ENCODE measurements at regions not wholly inside any gene's neighbourhood (a gene's known extent, or its start where the extent isn't known, plus 50 kb on each side); places are given as distances from the start of the nearest gene placed in this dataset.
A peak's percentile ranks its signal among the peaks of the same experiment; 100 is the strongest.
"Not testable (repeated sequence)": the region's sequence is repeated elsewhere in the genome, so short reads cannot be mapped to it uniquely, and the experiment has no call there.

DNA sequence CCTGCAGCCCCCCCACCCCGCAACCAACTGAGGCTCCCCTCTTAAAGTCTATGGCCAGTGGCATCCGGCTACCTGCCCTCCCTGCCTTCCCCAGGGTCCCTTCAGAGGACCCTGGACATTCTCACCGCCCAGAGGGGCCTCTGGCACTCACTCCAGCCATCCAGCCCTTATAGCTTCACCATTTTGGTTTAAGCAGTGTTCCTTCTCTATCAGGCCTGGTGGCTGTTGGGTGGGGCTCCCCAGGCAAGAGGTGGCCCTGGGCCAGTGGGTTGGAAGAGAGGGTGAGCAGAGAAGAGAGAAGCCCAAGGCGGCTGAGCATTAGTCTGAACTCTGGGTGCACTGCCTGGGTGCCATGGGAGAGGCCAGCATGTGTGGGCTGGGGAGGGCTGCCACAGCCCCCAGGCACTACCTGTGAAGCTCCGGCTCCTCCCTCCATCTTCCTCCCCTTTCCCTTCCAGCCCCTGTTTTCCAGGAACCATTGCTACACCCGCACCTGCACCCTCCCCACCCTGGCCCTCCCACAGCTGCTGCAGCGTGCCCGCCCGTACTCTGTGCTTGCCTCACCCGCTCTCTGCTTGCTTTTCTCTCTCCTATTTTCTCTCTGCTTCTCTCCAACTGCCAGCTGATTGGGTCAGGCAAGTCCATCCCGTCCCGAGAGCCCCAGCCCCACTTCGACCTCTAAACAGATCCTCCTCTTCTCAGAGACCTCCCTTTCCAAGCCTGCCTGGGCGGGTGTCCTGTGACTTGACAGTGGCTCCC lies 168.2 kb downstream of the TBC1D2B start:
- DNase-seq (ENCODE audit: low read depth), result no peak

DNA sequence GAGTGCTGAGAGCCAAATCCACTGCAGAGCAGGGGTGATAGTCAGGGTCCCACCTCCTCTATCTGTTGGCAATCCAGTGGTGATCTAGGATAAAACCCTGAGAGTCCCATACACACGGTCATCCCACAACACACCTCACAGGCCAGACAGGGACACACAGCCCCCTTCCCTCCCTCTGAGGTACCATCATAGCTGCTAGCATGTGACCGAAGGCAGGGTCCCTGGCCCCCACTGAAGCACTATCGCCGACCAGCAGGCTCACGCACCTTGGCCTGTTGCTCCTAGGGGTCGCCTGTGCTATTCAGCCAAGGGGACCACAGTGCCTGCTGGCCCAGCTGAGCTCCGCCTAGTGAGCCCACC lies 168.8 kb downstream of the TBC1D2B start:
- not testable (repeated sequence) for DNase-seq (ENCODE audit: low read depth)

DNA sequence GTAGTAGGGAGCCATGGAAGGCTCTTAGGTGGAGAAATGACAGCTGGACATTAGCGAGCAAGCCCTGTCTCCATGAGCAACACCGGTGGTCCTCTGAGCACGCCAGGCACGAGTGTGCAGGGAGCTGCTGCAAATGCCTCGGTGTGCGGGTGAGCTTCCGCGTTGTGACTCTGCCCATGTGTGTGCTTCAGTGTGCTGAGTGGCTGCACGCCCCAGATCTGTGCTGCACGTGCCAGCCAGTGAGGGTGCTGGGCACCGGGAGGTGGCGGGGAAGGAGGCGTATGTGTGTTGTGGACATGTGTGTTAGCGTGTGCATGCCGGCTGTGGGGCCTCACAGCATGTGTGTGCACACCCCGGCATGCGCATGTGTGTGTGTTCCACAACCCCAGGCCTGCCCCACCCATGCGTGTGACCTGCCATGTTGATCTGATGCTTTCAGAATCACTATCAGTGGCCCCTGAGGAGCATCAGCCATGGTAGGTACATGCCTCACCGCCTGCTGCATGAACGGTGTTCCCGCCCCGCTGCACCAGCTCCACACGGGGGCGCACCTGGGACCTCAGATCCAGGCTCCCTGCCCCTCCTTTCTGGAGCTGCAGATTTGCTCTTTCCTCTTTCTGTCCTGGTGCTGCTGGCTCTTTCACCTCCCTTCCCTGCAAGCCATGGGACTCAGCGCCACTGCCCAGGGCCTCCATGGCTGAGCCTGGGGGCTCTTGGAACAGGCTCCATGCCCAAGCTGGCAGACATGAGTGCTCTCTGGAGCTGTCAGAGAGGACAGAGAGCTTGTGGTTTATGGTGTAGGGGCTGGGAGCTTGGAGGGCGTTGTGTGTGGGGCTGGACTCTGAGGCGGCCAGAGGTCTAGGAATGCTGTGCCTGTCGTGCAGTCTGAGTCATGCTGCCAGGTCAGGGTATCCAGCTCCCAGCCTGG lies 169.4 kb downstream of the TBC1D2B start:
- DNase-seq (ENCODE audit: low read depth), result peak; percentile 43

DNA sequence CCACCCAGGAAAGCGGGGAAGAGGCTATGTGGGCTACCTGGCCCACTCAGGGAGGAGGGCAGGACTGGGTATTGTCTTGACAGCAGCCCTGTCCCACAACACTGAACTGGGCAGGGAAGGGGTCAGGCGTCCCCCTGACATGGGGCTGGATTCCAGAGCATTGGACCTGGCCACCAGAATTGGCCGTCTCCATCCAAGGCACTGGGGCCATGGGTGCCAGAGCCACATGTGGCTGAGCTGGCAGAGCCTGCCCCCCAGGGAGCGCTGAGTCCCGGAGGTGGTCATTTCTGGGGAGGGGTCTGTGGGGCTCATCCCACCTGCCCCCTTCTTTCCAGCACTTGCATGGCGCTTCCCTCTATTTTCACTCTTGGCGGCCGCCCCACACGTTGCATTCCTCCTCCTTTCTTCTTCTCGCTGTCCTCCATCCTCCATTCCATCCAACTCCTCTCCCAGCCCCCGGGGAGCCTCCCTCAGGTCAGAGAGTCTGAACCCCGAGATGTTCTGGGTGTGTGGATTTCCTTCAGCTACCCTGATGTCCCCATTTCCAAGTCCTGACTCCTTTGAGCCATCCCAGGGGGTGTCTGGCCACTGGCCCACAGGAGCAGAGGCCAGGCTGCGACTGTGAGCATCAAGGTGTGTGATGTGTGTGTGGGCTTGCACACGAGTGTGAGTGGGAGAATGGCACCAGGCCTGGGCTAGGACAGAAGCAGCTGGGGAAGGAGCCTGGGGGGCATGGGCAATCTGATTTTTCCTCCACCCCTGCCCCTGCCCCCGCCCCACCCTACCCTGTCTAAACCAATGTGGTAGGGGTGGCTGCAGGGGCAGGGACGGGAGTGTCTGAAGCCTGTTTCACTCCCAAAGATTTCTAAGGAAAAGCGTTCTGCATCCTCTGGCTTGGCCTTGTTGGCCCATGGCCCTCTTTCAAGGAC lies 171.2 kb downstream of the TBC1D2B start:
- DNase-seq (ENCODE audit: low read depth), result not testable (repeated sequence)

DNA sequence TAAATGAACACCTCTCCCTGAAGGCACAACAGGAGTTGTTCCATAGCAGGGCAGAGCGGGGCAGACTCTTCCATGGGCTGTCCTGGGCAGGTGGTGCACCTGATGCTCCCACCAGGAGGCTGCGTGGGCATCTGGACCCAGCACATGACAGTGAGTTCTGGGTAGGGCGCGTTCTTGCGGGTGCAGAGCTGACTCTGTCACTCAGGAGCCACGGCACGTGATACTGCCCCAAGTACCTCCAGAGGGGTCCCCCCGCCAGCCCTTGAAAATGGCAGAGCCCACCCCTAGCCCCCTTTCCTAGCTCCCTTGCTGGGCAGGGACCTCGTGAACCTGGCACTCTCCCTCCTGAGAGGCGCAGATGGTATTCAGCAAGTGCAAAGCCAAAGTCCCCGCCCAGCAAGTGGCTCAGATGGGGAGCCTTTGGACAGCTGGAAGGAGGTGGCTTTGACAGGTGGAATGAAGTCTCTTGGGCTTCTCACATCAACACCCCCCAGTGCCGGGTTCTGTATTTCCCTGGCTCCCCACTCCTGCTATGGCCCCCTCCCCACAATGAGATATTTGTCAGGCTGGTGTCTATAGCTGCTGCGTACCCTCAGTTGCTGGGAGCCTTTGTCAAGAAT lies 172.1 kb downstream of the TBC1D2B start:
- DNase-seq (ENCODE audit: low read depth), result no peak

DNA sequence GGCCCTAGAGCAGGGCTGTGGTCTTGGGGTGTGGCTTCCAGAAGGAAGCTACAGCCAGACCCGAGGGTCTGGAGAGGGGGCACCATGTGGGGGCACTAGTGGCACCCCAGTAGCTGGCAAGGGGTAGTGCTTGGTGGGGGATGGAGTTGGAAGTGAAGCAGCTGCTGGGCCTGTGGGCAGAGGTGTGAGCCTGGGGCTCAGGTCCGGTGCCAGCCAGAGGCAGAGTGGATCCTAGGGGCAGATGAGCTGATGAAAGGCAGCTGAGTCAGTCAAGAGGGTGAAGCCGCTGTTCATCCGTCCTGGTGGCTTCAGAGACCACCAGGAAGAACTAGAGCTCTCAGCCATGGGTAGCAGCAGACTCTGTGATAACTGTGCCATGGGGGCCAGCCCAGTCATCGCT lies 172.6 kb downstream of the TBC1D2B start:
- DNase-seq (ENCODE audit: low read depth), result no peak

DNA sequence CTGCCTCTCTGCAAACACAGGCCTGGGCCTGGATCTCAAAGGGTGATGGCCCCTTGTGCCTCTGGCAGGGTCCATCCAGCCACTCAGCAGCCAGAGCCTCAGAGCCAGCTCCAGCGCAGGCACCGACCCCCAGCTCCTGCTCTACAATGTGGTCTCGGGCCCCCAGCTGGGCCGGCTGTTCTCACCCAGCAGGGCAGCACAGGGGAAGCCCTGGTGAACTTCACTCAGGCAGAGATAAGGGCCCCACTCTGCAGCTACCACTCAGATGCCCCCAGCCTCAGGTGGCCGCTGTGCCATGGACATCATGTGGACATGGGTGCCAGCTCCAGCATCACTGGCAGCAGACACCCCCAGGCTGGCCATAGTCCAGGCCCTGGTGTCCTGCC lies 173.1 kb downstream of the TBC1D2B start:
- no peak for DNase-seq (ENCODE audit: low read depth)

DNA sequence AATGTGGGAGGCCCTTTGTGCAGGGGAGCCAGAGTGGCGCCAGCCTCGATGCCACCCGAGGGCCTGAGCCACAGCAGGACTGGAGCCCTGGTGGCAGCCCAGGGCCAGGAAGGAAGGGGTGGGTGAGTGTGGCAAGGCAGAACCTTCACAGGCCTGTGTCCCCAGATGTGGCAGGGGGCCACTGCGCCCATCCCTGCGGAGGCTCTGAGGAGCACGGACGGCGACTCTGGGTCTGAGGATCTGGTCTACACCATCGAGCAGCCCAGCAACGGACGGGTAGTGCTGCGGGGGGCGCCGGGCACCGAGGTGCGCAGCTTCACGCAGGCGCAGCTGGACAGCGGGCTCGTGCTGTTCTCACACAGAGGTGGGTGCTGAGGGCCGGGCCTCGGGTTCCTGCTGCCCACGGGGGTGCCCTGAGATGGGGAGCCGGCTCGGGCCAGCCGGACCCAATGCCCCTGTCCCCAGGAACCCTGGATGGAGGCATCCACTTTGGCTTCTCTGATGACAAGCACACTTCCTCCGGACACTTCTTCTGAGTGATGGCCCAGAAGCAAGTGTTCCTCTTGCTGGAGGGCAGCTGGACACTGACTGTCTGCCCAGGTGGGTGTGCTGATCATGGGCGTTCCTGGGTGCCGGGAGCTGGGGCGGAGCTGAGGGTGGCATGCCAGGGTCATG lies 173.6 kb downstream of the TBC1D2B start:
- DNase-seq (ENCODE audit: low read depth), result not testable (repeated sequence)

DNA sequence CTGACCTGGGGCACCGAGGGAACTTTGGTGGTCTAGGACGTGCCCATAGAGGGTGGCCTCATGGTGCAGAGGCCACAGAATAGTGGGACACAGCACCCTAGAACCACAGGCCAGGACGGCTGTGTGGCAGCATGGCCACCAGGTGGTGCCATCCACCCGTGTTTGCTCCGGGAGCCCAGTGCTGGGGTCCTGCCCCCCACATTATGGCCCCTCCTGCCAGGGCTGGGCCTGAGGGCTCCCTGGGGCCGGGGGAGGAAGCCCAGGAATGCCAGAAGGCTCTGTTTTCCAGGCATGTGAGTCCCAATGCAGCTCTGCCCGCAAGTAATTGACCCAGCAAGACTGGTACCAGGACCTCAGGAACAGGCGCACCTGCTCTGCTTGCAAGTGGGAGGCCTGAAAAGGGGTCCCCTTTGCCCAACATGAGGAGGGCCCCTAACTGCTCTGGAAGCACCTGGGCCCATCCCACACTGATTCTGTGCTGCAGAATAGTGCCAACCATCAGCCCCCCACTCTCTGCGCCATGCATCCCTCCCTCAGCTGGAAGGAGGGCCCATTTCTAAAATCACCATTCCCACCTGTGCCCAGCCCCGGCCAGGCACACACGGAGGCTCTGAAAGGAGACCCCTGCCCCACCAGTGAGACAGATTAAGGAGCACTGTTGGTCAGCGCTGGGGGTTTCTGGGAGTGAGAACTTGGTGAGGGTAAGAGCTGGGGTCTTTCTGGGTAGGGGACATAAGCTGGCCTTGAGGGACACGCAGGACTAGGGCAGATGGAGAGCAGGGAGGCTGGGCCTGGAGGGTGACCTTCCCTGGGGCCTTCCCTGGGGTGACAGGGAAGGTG lies 174.4 kb downstream of the TBC1D2B start:
- DNase-seq (ENCODE audit: low read depth), result not testable (repeated sequence)

DNA sequence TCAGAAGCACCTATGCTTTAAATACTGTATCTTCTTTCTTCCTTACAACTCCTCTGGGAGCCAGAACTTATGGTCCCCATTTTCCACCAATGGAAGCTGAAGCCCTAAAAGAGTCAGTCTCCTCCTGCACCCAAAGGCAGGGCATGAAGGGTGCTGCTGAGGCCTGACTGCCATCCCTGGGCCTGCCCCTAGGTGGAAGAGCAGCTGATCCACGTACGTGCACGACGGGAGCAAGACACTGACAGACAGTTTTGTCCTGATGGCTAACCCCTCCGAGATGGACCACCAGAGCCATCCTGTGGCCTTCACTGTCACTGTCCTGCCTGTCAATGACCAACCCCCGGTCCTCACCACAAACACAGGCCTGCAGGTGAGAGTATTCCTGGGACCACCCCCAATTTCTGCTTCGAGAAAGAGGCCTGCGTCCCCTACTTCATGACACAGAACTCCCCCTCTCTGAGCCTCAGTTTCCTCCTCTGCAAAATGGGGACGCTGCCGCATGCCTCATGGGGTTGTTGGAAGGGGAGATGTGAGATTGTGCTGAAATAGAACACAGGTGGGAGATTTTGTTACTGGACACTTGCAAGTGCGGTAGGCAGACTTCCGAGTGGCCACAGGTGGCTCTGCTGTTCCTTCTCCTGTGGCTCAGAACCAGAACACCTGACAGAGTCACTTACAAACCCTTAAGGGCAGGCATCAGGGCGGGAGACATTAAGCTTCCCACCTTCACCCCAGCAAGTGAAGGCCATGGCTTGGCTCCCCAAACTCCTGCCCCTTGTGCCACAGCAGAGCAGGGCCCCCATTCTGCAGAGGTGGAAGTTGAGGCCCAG lies 175.4 kb downstream of the TBC1D2B start:
- DNase-seq (ENCODE audit: low read depth), result no peak

DNA sequence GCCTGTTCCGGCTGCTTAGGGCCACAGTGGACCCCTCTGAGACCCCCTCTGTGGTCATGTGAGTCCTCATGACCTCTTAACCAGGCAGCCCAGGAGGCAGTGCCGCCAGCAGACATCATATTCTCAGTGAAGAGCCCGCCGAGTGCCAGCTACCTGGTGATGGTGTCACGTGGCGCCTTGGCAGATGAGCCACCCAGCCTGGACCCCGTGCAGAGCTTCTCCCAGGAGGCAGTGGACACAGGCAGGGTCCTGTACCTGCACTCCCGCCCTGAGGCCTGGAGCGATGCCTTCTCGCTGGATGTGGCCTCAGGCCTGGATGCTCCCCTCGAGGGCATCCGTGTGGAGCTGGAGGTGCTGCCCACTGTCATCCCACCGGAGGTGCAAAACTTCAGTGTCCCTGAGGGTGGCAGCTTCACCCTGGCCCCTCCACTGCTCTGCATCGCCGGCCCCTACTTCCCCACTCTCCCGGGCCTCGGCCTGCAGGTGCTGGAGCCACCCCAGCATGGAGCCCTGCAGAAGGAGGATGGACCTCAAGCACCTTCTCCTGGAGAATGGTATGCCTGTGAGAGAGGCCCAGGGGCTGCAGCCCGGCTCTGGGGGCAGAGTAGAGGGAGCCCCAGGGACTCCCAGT lies 176.1 kb downstream of the TBC1D2B start:
- no peak for DNase-seq (ENCODE audit: low read depth)

DNA sequence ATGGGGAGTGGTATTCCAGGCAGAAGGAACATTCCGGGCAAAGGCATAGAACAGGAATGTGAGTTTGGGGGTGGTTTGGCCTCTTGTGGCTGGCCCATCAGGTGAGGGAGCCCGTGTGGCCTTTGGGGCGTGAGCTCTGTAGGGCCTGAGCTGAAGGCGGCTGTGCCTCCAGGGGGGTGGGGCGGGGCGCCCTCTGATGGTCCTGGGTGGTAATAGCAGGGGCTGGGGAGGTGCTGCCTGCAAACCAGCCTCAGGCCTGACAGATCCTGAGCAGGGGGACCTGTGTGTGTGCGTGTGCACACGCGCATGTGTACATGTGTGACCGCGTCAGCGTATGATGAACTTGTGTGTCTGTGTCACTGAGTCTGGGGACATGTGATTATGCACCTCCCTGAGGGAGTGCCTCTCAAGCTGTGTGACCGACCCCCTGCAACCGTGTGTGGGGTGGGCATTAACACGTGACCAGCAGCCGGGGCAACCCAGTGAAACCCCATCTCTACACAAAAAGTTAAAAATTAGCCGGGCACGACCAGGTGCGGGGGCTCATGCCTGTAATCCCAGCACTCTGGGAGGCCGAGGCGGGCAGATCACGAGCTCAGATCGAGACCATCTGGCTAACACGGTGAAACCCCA lies 177.1 kb downstream of the TBC1D2B start:
- peak; percentile 14 for DNase-seq (ENCODE audit: low read depth)

DNA sequence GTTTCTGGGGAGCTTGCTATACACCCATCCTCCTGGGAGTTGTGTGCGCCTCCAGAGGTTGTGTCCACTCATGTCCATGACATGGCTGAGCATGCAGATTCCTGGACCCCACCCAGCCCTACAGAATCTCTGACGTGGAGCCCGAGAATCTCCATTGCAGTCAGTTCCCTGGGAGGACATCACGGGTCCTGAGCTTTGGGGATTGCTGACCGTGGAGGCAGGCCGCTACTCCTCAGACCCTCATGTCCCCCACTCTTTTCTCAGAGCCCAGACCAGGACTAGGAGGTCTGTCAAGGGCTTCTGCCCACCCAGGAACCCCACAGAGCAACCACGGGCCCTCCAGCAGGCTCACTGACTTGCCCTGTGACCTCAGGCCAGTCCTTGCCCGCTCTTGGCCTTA lies 177.7 kb downstream of the TBC1D2B start:
- not testable (repeated sequence) for DNase-seq (ENCODE audit: low read depth)

DNA sequence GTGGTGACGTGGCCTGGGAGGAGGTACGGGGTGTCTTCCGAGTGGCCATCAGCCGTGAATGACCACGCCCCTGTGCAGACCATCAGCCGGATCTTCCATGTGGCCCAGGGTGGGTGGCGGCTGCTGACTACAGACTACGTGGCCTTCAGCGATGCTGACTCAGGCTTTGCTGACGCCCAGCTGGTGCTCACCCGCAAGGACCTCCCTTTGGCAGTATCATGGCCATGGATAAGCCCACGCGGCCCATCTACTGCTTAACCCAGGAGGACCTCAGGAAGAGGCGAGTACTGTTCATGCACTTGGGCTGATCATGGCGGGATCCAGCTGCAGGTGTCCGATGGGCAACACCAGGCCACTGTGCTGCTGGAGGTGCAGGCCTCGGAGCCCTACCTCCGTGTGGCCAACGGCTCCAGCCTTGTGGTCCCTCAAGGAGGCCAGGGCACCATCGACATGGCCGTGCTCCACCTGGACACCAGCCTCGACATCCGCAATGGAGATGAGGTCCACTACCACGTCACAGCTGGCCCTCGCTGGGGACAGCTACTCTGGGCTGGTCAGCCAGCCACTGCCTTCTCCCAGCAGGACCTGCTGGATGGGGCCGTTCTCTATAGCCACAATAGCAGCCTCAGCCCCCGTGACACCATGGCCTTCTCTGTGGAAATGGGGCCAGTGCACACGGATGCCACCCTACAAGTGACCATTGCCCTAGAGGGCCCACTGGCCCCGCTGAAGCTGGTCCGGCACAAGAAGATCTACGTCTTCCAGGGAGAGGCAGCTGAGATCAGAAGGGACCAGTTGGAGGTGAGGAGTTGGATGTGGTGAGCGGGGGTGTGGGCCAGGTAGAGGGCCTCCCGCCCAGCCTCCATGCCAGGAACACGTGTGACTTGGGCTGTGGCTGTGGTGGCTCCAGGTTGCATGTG lies 178.4 kb downstream of the TBC1D2B start:
- no peak for DNase-seq (ENCODE audit: low read depth)

DNA sequence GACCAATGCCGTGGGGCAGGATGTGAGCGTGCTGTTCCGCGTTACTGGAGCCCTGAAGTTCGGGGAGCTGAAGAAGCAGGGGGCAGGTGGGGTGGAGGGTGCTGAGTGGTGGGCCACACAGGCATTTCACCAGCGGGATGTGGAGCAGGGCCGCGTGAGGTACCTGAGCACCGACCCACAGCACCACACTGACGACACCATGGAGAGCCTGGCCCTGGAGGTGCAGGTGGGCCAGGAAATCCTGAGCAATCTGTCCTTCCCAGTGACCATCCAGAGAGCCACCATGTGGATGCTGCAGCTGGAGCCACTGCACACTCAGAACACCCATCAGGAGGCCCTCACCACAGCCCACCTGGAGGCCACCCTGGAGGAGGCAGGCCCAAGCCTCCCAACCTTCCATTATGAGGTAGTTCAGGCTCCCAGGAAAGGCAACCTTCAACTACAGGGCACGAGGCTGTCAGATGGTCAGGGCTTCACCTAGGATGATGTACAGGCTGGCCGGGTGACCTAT lies 179.6 kb downstream of the TBC1D2B start:
- DNase-seq (ENCODE audit: low read depth), result no peak

DNA sequence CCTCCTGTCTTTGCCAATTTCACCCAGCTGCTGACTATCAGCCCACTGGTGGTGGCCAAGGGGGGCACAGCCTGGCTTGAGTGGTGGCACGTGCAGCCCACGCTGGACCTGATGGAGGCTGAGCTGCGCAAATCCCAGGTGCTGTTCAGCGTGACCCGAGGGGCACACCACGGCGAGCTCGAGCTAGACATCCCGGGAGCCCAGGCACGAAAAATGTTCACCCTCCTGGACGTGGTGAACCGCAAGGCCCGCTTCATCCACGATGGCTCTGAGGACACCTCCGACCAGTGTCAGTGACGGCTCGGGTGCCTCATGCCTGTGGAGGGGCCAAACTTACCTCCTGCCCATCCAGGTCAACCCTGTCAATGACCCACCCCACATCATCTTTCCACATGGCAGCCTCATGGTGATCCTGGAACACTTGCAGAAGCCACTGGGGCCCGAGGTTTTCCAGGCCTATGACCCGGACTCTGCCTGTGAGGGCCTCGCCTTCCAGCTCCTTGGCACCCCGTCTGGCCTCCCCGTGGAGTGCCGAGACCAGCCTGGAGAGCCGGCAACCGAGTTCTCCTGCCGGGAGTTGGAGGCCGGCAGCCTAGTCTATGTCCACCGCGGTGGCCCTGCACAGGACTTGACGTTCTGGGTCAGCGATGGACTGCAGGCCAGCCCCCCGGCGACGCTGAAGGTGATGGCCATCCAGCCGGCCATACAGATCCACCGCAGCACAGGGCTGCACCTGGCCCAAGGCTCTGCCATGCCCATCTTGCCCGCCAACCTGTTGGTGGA lies 180.2 kb downstream of the TBC1D2B start:
- DNase-seq (ENCODE audit: low read depth), result not testable (repeated sequence)

Measured in activated T-cell treated with anti-CD3 and anti-CD28 coated beads for 1 hour (primary cell).